Kidney (tissue), 13 donors: ENCODE measurements at regions not wholly inside any gene's neighbourhood (a gene's known extent, or its start where the extent isn't known, plus 50 kb on each side); places are given as distances from the start of the nearest gene placed in this dataset.
A peak's percentile ranks its signal among the peaks of the same experiment; 100 is the strongest.

ENCODE experiments used
- DNase-seq, 5 donors: peaks; one replicate each; pipeline ENCODE4 v3.0.0-alpha.2; 2013 to 2020
- FAIRE-seq: peaks from 2 replicates; lab custom pipeline; 2012; peaks lifted over from hg19 to GRCh38; lab: Jason Lieb, UNC
- H3K27ac ChIP-seq, 2 donors: one replicate each; pipeline ENCODE4 v1.7.0; 2013; ENCODE audit warnings: low read depth in 2 of 2, low read length in 2 of 2, inconsistent platforms in 1 of 2
- H3K27me3 ChIP-seq: one replicate; pipeline ENCODE4 v1.7.1; 2013; ENCODE audit warnings: low read length, inconsistent platforms; ENCODE audit not compliant: control insufficient read depth, insufficient read depth
- H3K36me3 ChIP-seq, 3 donors: one replicate each; pipeline versions ENCODE4 v1.7.0 to v1.7.1; 2013; ENCODE audit warnings: low read length in 3 of 3, control low read depth in 1 of 3, inconsistent platforms in 1 of 3; ENCODE audit not compliant: insufficient read depth in 3 of 3, control insufficient read depth in 2 of 3
- H3K4me1 ChIP-seq, 3 donors: one replicate each; pipeline versions ENCODE4 v1.7.0 to v1.7.1; 2013; ENCODE audit warnings: low read length in 3 of 3, inconsistent platforms in 1 of 3, low read depth in 1 of 3; ENCODE audit not compliant: control insufficient read depth in 2 of 3, insufficient read depth in 2 of 3
- H3K4me3 ChIP-seq, 3 donors: one replicate each; pipeline versions ENCODE4 v1.7.0 to v1.8.1; 2013; ENCODE audit warnings: low read length in 3 of 3, control low read depth in 1 of 3, inconsistent platforms in 1 of 3
- H3K9ac ChIP-seq, 3 donors: one replicate each; pipeline versions ENCODE4 v1.7.0 to v1.7.1; 2013; ENCODE audit warnings: low read length in 3 of 3, control low read depth in 1 of 3, inconsistent platforms in 1 of 3
- H3K9me3 ChIP-seq, 3 donors: one replicate each; pipeline versions ENCODE4 v1.7.0 to v1.7.1; 2013; ENCODE audit warnings: low read length in 3 of 3, control low read depth in 1 of 3, inconsistent platforms in 1 of 3; ENCODE audit not compliant: control insufficient read depth in 2 of 3, insufficient read depth in 1 of 3
- CTCF ChIP-seq: IDR thresholded peaks from 3 replicates; pipeline ENCODE4 v1.5.1; 2012; ENCODE audit warnings: mild to moderate bottlenecking, moderate library complexity, borderline replicate concordance; ENCODE audit not compliant: insufficient read depth; ENCODE audit errors: extremely low read depth
- intact Hi-C: fragments of 100-400 bp; cut with DNase I; formaldehyde crosslinking; loops from one replicate; pipeline ENCODE4 v1.11.1; 2022
- donor health status: control.
- donor health status: control.
- donor health status: control.
- donor health status: control.
- donor health status: control.
- donor health status: DM: yes; HTN: yes; CAD: no.
- donor health status: Normal renal cell carcinoma (clear cell type).

- no peaks in the 10 kb centered on the region for H3K36me3 ChIP-seq
- FAIRE-seq (no peak), DNase-seq (no peak)
- H3K4me3 ChIP-seq: no peak overlapping the region
- intact Hi-C loops: no loop called here
- no peak overlapping the region for H3K27ac ChIP-seq
- no peak for TF ChIP-seq CTCF
- H3K9ac ChIP-seq: no peak overlapping the region
- H3K9me3 ChIP-seq: no peaks in the 10 kb centered on the region
- no peaks in the 10 kb centered on the region for H3K4me1 ChIP-seq
- no peaks in the 10 kb centered on the region for H3K27me3 ChIP-seq
Measured at GRCh38 chr6:145352382-145353080, 382.8 kb downstream of the EPM2A start.

- Histone ChIP-seq H3K27ac (no peak overlapping the region), H3K9ac (no peak overlapping the region), H3K4me3 (no peak overlapping the region), H3K9me3 (no peaks in the 10 kb centered on the region), H3K4me1 (no peaks in the 10 kb centered on the region), H3K27me3 (no peaks in the 10 kb centered on the region), H3K36me3 (no peaks in the 10 kb centered on the region)
- intact Hi-C loops: no loop called here
- FAIRE-seq: no peak
- no peak for TF ChIP-seq CTCF
- no peak for DNase-seq
Measured at GRCh38 chr6:145360865-145361264, 374.5 kb downstream of the EPM2A start.

GRCh38 chr6:145367149-145367548 lies 368.2 kb downstream of the EPM2A start:
- Histone ChIP-seq H3K4me3 (no peak overlapping the region), H3K36me3 (no peaks in the 10 kb centered on the region), H3K4me1 (no peaks in the 10 kb centered on the region), H3K9ac (no peak overlapping the region), H3K27ac (no peak overlapping the region), H3K27me3 (no peaks in the 10 kb centered on the region), H3K9me3 (no peaks in the 10 kb centered on the region)
- DNase-seq (no peak), FAIRE-seq (no peak)
- intact Hi-C loops: no loop called here
- TF ChIP-seq CTCF: no peak

GRCh38 chr6:145368075-145368474 lies 367.2 kb downstream of the EPM2A start:
- H3K27me3 ChIP-seq: no peaks in the 10 kb centered on the region
- no peaks in the 10 kb centered on the region for H3K4me1 ChIP-seq
- no peak for TF ChIP-seq CTCF
- H3K9ac ChIP-seq: no peak overlapping the region
- peak in 1 of 5 donors; percentile 18 for DNase-seq
- intact Hi-C loops: no loop called here
- FAIRE-seq: no peak
- no peaks in the 10 kb centered on the region for H3K9me3 ChIP-seq
- H3K4me3 ChIP-seq: no peak overlapping the region
- no peaks in the 10 kb centered on the region for H3K36me3 ChIP-seq
- H3K27ac ChIP-seq: no peak overlapping the region
